GM12878 (cell line): ENCODE measurements at regions not wholly inside any gene's neighbourhood (a gene's known extent, or its start where the extent isn't known, plus 50 kb on each side); places are given as distances from the start of the nearest gene placed in this dataset.

ENCODE experiments used
- ATAC-seq: fragments of 200-7000 bp; cut with Tn5 transposase; 3 replicates; pipeline ENCODE4 v1.9.1; 2020; ENCODE audit warnings: mild to moderate bottlenecking, moderate library complexity
- BruUV-seq: library from RNA; stranded (reverse); fragments of 400-500 nt; replicated peaks from 2 replicates; lab custom pipeline; 2021; lab: Mats Ljungman, UMichigan
- CTCF ChIA-PET: fragments of 300-600 bp; sonication (Branson Sonifier 250); formaldehyde crosslinking; extraction: SDS; loops from one replicate; lab custom pipeline; 2021; ENCODE audit warnings: inconsistent platforms; lab: Yijun Ruan, JAX
- POLR2A ChIA-PET: fragments of 350-600 bp; formaldehyde crosslinking; extraction: SDS; loops from one replicate; lab custom pipeline; 2021; ENCODE audit warnings: inconsistent platforms; lab: Charles Lee
- RAD21 ChIA-PET: fragments of 300-600 bp; sonication (Branson Sonifier 250); formaldehyde crosslinking; loops from one replicate; lab custom pipeline; 2023; ENCODE audit warnings: antibody characterized with exemption; ENCODE audit not compliant: unreplicated experiment; lab: Charles Lee
- SMC1A ChIA-PET: fragments of 300-600 bp; sonication (Branson Sonifier 250); formaldehyde crosslinking; loops from one replicate; lab custom pipeline; 2023; ENCODE audit not compliant: unreplicated experiment, uncharacterized antibody; lab: Charles Lee
- DNase-seq: peaks from one replicate; pipeline ENCODE4 v3.0.0-alpha.2; 2011; ENCODE audit warnings: low read depth, low spot score
- FAIRE-seq: peaks from 3 replicates; lab custom pipeline; 2011; peaks lifted over from hg19 to GRCh38; lab: Jason Lieb, UNC
- H2AFZ ChIP-seq: 2 replicates; pipeline ENCODE4 v1.6.0; 2011; ENCODE audit warnings: low read depth, low read length, control low read depth; ENCODE audit not compliant: control insufficient read depth
- H3K27ac ChIP-seq: 2 replicates; pipeline ENCODE4 v1.5.1; 2011; ENCODE audit warnings: control low read depth; ENCODE audit not compliant: control insufficient read depth, insufficient read depth
- H3K27me3 ChIP-seq, 2 experiments: replicated peaks in 1 of 2; 2 replicates each; pipeline versions ENCODE4 v1.6.0 to v1.6.1; 2011; ENCODE audit warnings: low read length in 1 of 2; ENCODE audit not compliant: control insufficient read depth in 2 of 2, insufficient read depth in 2 of 2
- H3K36me3 ChIP-seq, 2 experiments: 2 replicates each; pipeline ENCODE4 v1.5.1; 2011; ENCODE audit warnings: low read length in 1 of 2; ENCODE audit not compliant: control insufficient read depth in 2 of 2, insufficient read depth in 2 of 2
- H3K4me1 ChIP-seq: 2 replicates; pipeline ENCODE4 v1.6.1; 2011; ENCODE audit warnings: mild to moderate bottlenecking, low read length, moderate library complexity, mixed read lengths; ENCODE audit not compliant: control insufficient read depth, insufficient read depth
- H3K4me2 ChIP-seq: 2 replicates; pipeline ENCODE4 v1.6.0; 2011; ENCODE audit warnings: control low read depth; ENCODE audit not compliant: control insufficient read depth, insufficient read depth
- H3K4me3 ChIP-seq: fragments of 200-600 bp; sonication (generic); 2 replicates; pipeline ENCODE4 v1.5.1; 2016
- H3K79me2 ChIP-seq: 2 replicates; pipeline ENCODE4 v1.6.0; 2011; ENCODE audit warnings: low read length; ENCODE audit not compliant: control insufficient read depth, insufficient read depth
- H3K9ac ChIP-seq: 2 replicates; pipeline ENCODE4 v1.8.0; 2011; ENCODE audit warnings: low read length, control low read depth, mixed read lengths; ENCODE audit not compliant: control insufficient read depth, insufficient read depth
- H3K9me3 ChIP-seq: replicated peaks from 3 replicates; pipeline ENCODE4 v1.5.1; 2011; ENCODE audit warnings: mild to moderate bottlenecking, low read length; ENCODE audit not compliant: control insufficient read depth, insufficient read depth
- H4K20me1 ChIP-seq: 2 replicates; pipeline ENCODE4 v1.6.0; 2011; ENCODE audit not compliant: control insufficient read depth, insufficient read depth
- CTCF ChIP-seq, 3 experiments: IDR thresholded peaks in 2 of 3; conservative IDR thresholded peaks in 1 of 3; 2 replicates each; pipeline ENCODE4 v1.5.1; 2011; ENCODE audit warnings: low read depth in 3 of 3, low read length in 3 of 3, mild to moderate bottlenecking in 3 of 3, control low read depth in 2 of 3, moderate library complexity in 2 of 3, inconsistent platforms in 1 of 3, mixed read lengths in 1 of 3; ENCODE audit not compliant: control insufficient read depth in 2 of 3, insufficient read depth in 1 of 3; ENCODE audit errors: extremely low read depth in 1 of 3
- RAD51 ChIP-seq: fragments of 450-650 bp; IDR thresholded peaks from 2 replicates; pipeline ENCODE4 v1.6.1; 2016; ENCODE audit warnings: moderate library complexity, mild to moderate bottlenecking, inconsistent platforms
- TBL1XR1 ChIP-seq: IDR thresholded peaks from 2 replicates; pipeline ENCODE4 v1.6.1; 2012; ENCODE audit warnings: low read depth, low read length, improper control_type of control experiment
- WGBS: methylation state at CpG from one replicate; pipeline ENCODE4 v1.1.6; 2016; ENCODE audit warnings: low lambda C conversion rate; ENCODE audit not compliant: insufficient replicate concordance, insufficient coverage; ENCODE audit errors: missing lambda C conversion rate; 5-methylcytosine and 5-hydroxymethylcytosine counted together
- in situ Hi-C: fragments of 300-500 bp; cut with MboI; formaldehyde crosslinking; loops from 9 replicates; pipeline ENCODE4 v1.14.3; 2018; ENCODE audit warnings: mixed read lengths
- intact Hi-C: fragments of 100-400 bp; cut with micrococcal nuclease; formaldehyde crosslinking; loops from one replicate; pipeline ENCODE4 v1.14.2; 2022; ENCODE audit not compliant: unreplicated experiment

- Histone ChIP-seq H3K27ac (no peak overlapping the region), H3K27me3 (peaks cover 0 to 2% of the 10 kb centered on the region in 2 experiments; a peak in 1 of 4 replicates), H2AFZ (no peak overlapping the region), H3K9me3 (no peaks in the 10 kb centered on the region), H3K4me2 (no peak overlapping the region)
- POLR2A ChIA-PET: no interaction called here
- no peak for FAIRE-seq
- in situ Hi-C loops: no loop called here
- TF ChIP-seq CTCF (IDR thresholded peaks at IDR 0.05 in 2 of 3, conservative IDR thresholded peaks at IDR 0.05 in 1 of 3; ENCODE audit: control insufficient read depth in 2 of 3, extremely low read depth in 1 of 3, insufficient read depth in 1 of 3, low read depth in 3 of 3, low read length in 3 of 3): peak in 1 of 3 experiments; percentile 16; a peak in 2 of 6 replicates
- TF ChIP-seq RAD51: no peak
- no peak for TF ChIP-seq TBL1XR1
- TF ChIP-seq, all 136 proteins: peak for 1
- peak; percentile 22; the same call in 2 of the 3 replicates for ATAC-seq
- intact Hi-C loops: loop anchor here (2.0 to 10.0 kb wide), 4 partner anchors 419 to 1480 kb away; no protein-coding TSS in a partner anchor
- H3K4me3 ChIP-seq: no peak overlapping the region
- CTCF ChIA-PET: interaction anchor here (0.6 to 2.0 kb wide), 11 partner anchors 12 to 1406 kb away, joined by 3 to 5 read pairs (median 3); no protein-coding TSS in a partner anchor
- H3K36me3 ChIP-seq: no peaks in the 10 kb centered on the region
- SMC1A ChIA-PET: no interaction called here
- under 1% methylated on average over 19 of the region's 19 CpGs for WGBS
- H3K79me2 ChIP-seq: no peaks in the 10 kb centered on the region
- no peaks in the 10 kb centered on the region for H3K4me1 ChIP-seq
- no TSS peak for BruUV-seq
- H3K9ac ChIP-seq: no peak overlapping the region
- RAD21 ChIA-PET: no interaction called here
- no peaks in the 10 kb centered on the region for H4K20me1 ChIP-seq
- no peak for DNase-seq
Observed at GRCh38 chr2:6771634-6772611, 93.8 kb downstream of the CMPK2 start.
